ENCODE measurements at regions not wholly inside any gene's neighbourhood (a gene's known extent, or its start where the extent isn't known, plus 50 kb on each side); places are given as distances from the start of the nearest gene placed in this dataset.

DNA sequence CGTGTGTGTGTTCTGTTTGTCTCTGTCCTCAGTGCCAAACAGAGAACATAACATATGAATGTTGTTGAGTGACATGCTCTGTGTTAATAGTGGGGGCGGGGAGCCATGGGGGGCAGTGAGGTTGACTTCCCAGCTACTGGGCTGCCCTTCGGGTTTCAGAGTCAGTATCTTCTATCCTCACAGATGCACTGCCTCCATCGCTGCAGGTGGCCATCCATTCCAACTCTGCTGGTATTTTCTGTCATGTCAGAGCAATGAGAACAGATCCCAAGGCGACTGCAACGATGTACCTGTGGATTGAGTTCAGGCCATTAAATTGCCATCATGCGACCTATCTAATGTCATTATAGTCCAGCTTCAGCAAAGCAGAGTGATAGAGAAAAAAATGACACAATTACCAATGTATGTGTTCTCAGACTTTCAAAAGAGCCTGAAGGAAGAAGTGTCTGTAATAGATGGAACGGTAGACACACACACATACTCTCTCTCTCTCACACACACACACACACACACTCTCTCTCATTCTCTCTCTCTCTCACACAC lies 418.5 kb downstream of the RWDD3 start:
- no peaks in the 10 kb centered on the region for H3K27me3 ChIP-seq (ENCODE audit: insufficient read depth, poor library complexity, severe bottlenecking)
- no peak overlapping the region for H3K27ac ChIP-seq (ENCODE audit: poor library complexity, severe bottlenecking)
- H3K4me1 ChIP-seq (ENCODE audit: insufficient read depth, poor library complexity, severe bottlenecking): no peaks in the 10 kb centered on the region
- ATAC-seq (ENCODE audit: low read depth) (no peak), DNase-seq (ENCODE audit: low spot score) (no peak)
- H3K4me3 ChIP-seq (ENCODE audit: severe bottlenecking): no peak overlapping the region
- TF ChIP-seq, protein P1, sequence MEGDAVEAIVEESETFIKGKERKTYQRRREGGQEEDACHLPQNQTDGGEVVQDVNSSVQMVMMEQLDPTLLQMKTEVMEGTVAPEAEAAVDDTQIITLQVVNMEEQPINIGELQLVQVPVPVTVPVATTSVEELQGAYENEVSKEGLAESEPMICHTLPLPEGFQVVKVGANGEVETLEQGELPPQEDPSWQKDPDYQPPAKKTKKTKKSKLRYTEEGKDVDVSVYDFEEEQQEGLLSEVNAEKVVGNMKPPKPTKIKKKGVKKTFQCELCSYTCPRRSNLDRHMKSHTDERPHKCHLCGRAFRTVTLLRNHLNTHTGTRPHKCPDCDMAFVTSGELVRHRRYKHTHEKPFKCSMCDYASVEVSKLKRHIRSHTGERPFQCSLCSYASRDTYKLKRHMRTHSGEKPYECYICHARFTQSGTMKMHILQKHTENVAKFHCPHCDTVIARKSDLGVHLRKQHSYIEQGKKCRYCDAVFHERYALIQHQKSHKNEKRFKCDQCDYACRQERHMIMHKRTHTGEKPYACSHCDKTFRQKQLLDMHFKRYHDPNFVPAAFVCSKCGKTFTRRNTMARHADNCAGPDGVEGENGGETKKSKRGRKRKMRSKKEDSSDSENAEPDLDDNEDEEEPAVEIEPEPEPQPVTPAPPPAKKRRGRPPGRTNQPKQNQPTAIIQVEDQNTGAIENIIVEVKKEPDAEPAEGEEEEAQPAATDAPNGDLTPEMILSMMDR (IDR thresholded peaks at IDR 0.05; ENCODE audit: poor library complexity, severe bottlenecking): no peak
- H3K9me3 ChIP-seq (ENCODE audit: severe bottlenecking): no peaks in the 10 kb centered on the region
- H3K36me3 ChIP-seq (ENCODE audit: low read depth): no peaks in the 10 kb centered on the region

DNA sequence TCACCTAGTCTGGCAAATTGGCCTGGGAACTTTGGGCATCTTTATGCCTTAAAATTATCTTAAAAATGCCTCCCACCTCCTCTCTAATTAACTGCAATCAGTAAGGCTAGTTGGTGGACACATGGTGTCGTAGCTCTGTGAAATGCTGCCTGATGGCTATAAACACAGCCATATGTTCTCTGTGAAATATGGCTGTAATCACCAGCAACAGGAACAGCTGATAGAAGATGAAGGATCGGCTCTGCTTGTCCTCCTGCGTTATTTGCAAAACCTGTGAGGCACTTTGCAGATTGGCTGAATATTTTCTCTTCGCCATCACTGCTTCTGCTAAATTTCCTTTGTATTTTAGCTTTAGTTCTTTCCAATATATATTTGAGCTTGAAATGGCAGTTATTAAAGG lies 419.6 kb downstream of the RWDD3 start:
- DNase-seq (ENCODE audit: low spot score) (no peak), ATAC-seq (ENCODE audit: low read depth) (no peak)
- Histone ChIP-seq H3K4me3 (ENCODE audit: severe bottlenecking) (no peak overlapping the region), H3K27ac (ENCODE audit: poor library complexity, severe bottlenecking) (no peak overlapping the region), H3K27me3 (ENCODE audit: insufficient read depth, poor library complexity, severe bottlenecking) (no peaks in the 10 kb centered on the region), H3K9me3 (ENCODE audit: severe bottlenecking) (no peaks in the 10 kb centered on the region), H3K36me3 (ENCODE audit: low read depth) (no peaks in the 10 kb centered on the region), H3K4me1 (ENCODE audit: insufficient read depth, poor library complexity, severe bottlenecking) (no peaks in the 10 kb centered on the region)
- TF ChIP-seq, protein P1 (IDR thresholded peaks at IDR 0.05; ENCODE audit: poor library complexity, severe bottlenecking): no peak

DNA sequence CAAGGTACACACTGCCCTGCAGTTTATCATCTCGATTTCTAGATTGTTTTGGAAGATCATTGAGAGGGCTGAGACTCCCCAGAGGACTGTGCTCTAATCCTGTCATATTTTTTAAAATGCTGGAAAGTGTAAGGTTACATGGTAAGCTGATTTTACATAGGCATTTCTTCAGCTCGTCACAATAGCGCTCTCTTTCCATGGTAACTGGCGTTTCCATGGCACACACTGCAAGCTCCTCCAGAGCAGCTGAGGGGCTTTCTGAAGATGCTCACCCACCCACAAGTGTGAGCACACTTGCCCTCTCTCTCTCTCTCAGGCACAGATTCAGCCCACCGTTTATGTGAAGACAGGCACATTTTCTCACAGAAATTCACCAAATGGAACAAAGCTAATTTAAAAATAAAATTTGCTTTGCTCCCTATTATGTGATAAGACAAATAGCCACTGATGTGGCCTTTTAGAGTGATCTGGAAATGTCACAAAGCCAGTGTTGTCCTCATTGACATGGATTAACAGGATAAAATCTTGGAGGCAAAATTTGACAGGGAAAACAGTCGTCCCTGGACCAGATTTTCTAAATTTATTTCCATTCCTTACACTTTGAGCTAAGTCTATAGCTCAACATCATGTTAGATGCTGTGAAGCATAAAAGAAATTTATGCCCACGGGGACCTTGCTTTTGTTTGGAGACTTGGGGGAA lies 421.5 kb downstream of the RWDD3 start:
- no peaks in the 10 kb centered on the region for H3K27me3 ChIP-seq (ENCODE audit: insufficient read depth, poor library complexity, severe bottlenecking)
- H3K4me1 ChIP-seq (ENCODE audit: insufficient read depth, poor library complexity, severe bottlenecking): no peaks in the 10 kb centered on the region
- TF ChIP-seq, protein P1 (IDR thresholded peaks at IDR 0.05; ENCODE audit: poor library complexity, severe bottlenecking): no peak
- no peaks in the 10 kb centered on the region for H3K9me3 ChIP-seq (ENCODE audit: severe bottlenecking)
- ATAC-seq (ENCODE audit: low read depth) (no peak), DNase-seq (ENCODE audit: low spot score) (no peak)
- H3K4me3 ChIP-seq (ENCODE audit: severe bottlenecking): no peak overlapping the region
- no peak overlapping the region for H3K27ac ChIP-seq (ENCODE audit: poor library complexity, severe bottlenecking)
- no peaks in the 10 kb centered on the region for H3K36me3 ChIP-seq (ENCODE audit: low read depth)

DNA sequence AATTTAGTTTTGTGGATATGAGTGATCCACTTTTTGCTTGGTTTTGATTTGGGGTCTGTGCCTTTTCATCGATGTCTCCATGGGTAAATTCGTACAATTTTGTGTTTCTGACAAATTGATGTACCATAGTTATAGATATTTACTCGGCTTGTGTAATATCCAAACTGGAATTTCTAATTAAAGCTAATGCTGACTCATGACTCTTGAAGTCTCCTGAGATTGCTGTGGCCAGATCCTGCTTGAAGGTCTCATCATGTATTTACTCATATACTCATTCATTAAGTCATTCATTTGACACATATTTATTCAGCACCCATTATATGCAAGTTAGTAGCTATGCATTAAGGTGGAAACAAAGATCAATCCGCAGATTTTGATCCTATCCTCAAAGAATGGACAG lies 423.2 kb downstream of the RWDD3 start:
- ATAC-seq (ENCODE audit: low read depth) (no peak), DNase-seq (ENCODE audit: low spot score) (no peak)
- Histone ChIP-seq H3K27me3 (ENCODE audit: insufficient read depth, poor library complexity, severe bottlenecking) (no peaks in the 10 kb centered on the region), H3K27ac (ENCODE audit: poor library complexity, severe bottlenecking) (no peak overlapping the region), H3K9me3 (ENCODE audit: severe bottlenecking) (no peaks in the 10 kb centered on the region), H3K36me3 (ENCODE audit: low read depth) (no peaks in the 10 kb centered on the region), H3K4me1 (ENCODE audit: insufficient read depth, poor library complexity, severe bottlenecking) (no peaks in the 10 kb centered on the region), H3K4me3 (ENCODE audit: severe bottlenecking) (no peak overlapping the region)
- TF ChIP-seq, protein P1 (IDR thresholded peaks at IDR 0.05; ENCODE audit: poor library complexity, severe bottlenecking): no peak

DNA sequence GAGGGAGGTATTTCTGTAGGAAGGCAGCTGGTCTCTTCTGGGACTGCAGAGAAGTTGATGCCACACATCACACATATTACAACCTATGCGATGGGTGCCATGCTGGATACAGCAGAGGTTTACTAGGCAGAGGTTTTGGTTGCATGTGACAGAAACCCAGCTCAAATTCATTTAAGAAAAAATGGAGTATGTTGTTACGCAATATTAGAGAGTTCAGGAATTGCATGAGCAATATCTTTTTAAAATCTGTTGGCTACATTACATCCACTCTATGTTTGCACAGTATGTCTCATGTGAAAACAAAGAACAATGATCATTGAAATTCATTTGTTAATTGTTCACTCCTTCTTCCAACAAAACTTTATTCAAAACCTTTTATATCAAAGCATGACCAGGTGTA lies 425.2 kb downstream of the RWDD3 start:
- Histone ChIP-seq H3K27ac (ENCODE audit: poor library complexity, severe bottlenecking) (no peak overlapping the region), H3K36me3 (ENCODE audit: low read depth) (no peaks in the 10 kb centered on the region), H3K27me3 (ENCODE audit: insufficient read depth, poor library complexity, severe bottlenecking) (no peaks in the 10 kb centered on the region), H3K9me3 (ENCODE audit: severe bottlenecking) (no peaks in the 10 kb centered on the region), H3K4me1 (ENCODE audit: insufficient read depth, poor library complexity, severe bottlenecking) (no peaks in the 10 kb centered on the region), H3K4me3 (ENCODE audit: severe bottlenecking) (no peak overlapping the region)
- ATAC-seq (ENCODE audit: low read depth): no peak
- TF ChIP-seq, protein P1 (IDR thresholded peaks at IDR 0.05; ENCODE audit: poor library complexity, severe bottlenecking): no peak
- DNase-seq (ENCODE audit: low spot score): no peak
